ENCODE measurements at regions not wholly inside any gene's neighbourhood (a gene's known extent, or its start where the extent isn't known, plus 50 kb on each side); places are given as distances from the start of the nearest gene placed in this dataset.
"Not testable (repeated sequence)": the region's sequence is repeated elsewhere in the genome, so short reads cannot be mapped to it uniquely, and the experiment has no call there.

- Histone ChIP-seq H3K4me3 (replicated peaks; ENCODE audit: low read depth, low read length) (no peak overlapping the region), H3K27me3 (replicated peaks; ENCODE audit: control insufficient read depth, insufficient read depth, low read length) (no peaks in the 10 kb centered on the region), H3K36me3 (ENCODE audit: control insufficient read depth, insufficient read depth, low read length) (no peaks in the 10 kb centered on the region)
- no peak for TF ChIP-seq CTCF (IDR thresholded peaks at IDR 0.05; ENCODE audit: insufficient read depth, low read length, poor library complexity, severe bottlenecking)
- DNase-seq (ENCODE audit: extremely low read depth, insufficient read length) = peak; percentile 72
Measured at GRCh38 chr5:50501491-50502228, 60.6 kb upstream of the EMB start.

GRCh38 chr5:50513028-50513457 is 72.0 kb upstream of the EMB start:
- peak; percentile 13 for TF ChIP-seq CTCF (IDR thresholded peaks at IDR 0.05; ENCODE audit: insufficient read depth, low read length, poor library complexity, severe bottlenecking)
- H3K27me3 ChIP-seq (replicated peaks; ENCODE audit: control insufficient read depth, insufficient read depth, low read length); DNase-seq (ENCODE audit: extremely low read depth, insufficient read length); H3K4me3 ChIP-seq (replicated peaks; ENCODE audit: low read depth, low read length); H3K36me3 ChIP-seq (ENCODE audit: control insufficient read depth, insufficient read depth, low read length): not testable (repeated sequence)

GRCh38 chr5:50521060-50521459 is 80.0 kb upstream of the EMB start:
- not testable (repeated sequence) for H3K4me3 ChIP-seq (replicated peaks; ENCODE audit: low read depth, low read length); DNase-seq (ENCODE audit: extremely low read depth, insufficient read length); H3K27me3 ChIP-seq (replicated peaks; ENCODE audit: control insufficient read depth, insufficient read depth, low read length); H3K36me3 ChIP-seq (ENCODE audit: control insufficient read depth, insufficient read depth, low read length)

- H3K36me3 ChIP-seq (ENCODE audit: control insufficient read depth, insufficient read depth, low read length); H3K4me3 ChIP-seq (replicated peaks; ENCODE audit: low read depth, low read length); DNase-seq (ENCODE audit: extremely low read depth, insufficient read length); H3K27me3 ChIP-seq (replicated peaks; ENCODE audit: control insufficient read depth, insufficient read depth, low read length): not testable (repeated sequence)
Measured at GRCh38 chr5:50527514-50528060, 86.5 kb upstream of the EMB start.

GRCh38 chr5:50535393-50535792 is 94.3 kb upstream of the EMB start:
- no peaks in the 10 kb centered on the region for H3K27me3 ChIP-seq (replicated peaks; ENCODE audit: control insufficient read depth, insufficient read depth, low read length)
- H3K4me3 ChIP-seq (replicated peaks; ENCODE audit: low read depth, low read length) = no peak overlapping the region
- no peaks in the 10 kb centered on the region for H3K36me3 ChIP-seq (ENCODE audit: control insufficient read depth, insufficient read depth, low read length)
- no peak for DNase-seq (ENCODE audit: extremely low read depth, insufficient read length)
- no peak for TF ChIP-seq CTCF (IDR thresholded peaks at IDR 0.05; ENCODE audit: insufficient read depth, low read length, poor library complexity, severe bottlenecking)

- H3K27me3 ChIP-seq (replicated peaks; ENCODE audit: control insufficient read depth, insufficient read depth, low read length); H3K4me3 ChIP-seq (replicated peaks; ENCODE audit: low read depth, low read length); H3K36me3 ChIP-seq (ENCODE audit: control insufficient read depth, insufficient read depth, low read length): not testable (repeated sequence)
- DNase-seq (ENCODE audit: extremely low read depth, insufficient read length) = peak; percentile 4
Measured at GRCh38 chr5:50537534-50537933, 96.4 kb upstream of the EMB start.

GRCh38 chr5:50547303-50547702 is 106.2 kb upstream of the EMB start:
- H3K36me3 ChIP-seq (ENCODE audit: control insufficient read depth, insufficient read depth, low read length) = no peaks in the 10 kb centered on the region
- H3K4me3 ChIP-seq (replicated peaks; ENCODE audit: low read depth, low read length) = no peak overlapping the region
- DNase-seq (ENCODE audit: extremely low read depth, insufficient read length) = peak; percentile 36
- no peak for TF ChIP-seq CTCF (IDR thresholded peaks at IDR 0.05; ENCODE audit: insufficient read depth, low read length, poor library complexity, severe bottlenecking)
- H3K27me3 ChIP-seq (replicated peaks; ENCODE audit: control insufficient read depth, insufficient read depth, low read length) = no peaks in the 10 kb centered on the region
